NT2/D1 (cell line): ENCODE measurements at regions not wholly inside any gene's neighbourhood (a gene's known extent, or its start where the extent isn't known, plus 50 kb on each side); places are given as distances from the start of the nearest gene placed in this dataset.
"Not testable (repeated sequence)": the region's sequence is repeated elsewhere in the genome, so short reads cannot be mapped to it uniquely, and the experiment has no call there.

Source experiments
- DNase-seq: peaks from one replicate; pipeline ENCODE4 v3.0.0-alpha.2; 2011; ENCODE audit warnings: low read depth, low spot score
- H3K27me3 ChIP-seq: 2 replicates; pipeline ENCODE4 v1.6.0; 2011; ENCODE audit warnings: mild to moderate bottlenecking; ENCODE audit not compliant: insufficient read length, insufficient read depth
- H3K36me3 ChIP-seq: 2 replicates; pipeline ENCODE4 v1.6.1; 2011; ENCODE audit warnings: mild to moderate bottlenecking, low read length, mixed read lengths; ENCODE audit not compliant: insufficient read depth, insufficient read length
- H3K4me1 ChIP-seq: 2 replicates; pipeline ENCODE4 v1.5.1; 2011; ENCODE audit not compliant: insufficient read depth, insufficient read length
- H3K4me3 ChIP-seq: 2 replicates; pipeline ENCODE4 v1.5.1; 2011; ENCODE audit warnings: low read depth; ENCODE audit not compliant: insufficient read length
- H3K9ac ChIP-seq: 2 replicates; pipeline ENCODE4 v1.6.0; 2011; ENCODE audit warnings: low read depth; ENCODE audit not compliant: insufficient read length
- H3K9me3 ChIP-seq: 2 replicates; pipeline ENCODE4 v1.5.1; 2011; ENCODE audit warnings: mild to moderate bottlenecking, low read length; ENCODE audit not compliant: insufficient read depth
- SUZ12 ChIP-seq: IDR thresholded peaks from 2 replicates; pipeline ENCODE4 v1.6.1; 2011; ENCODE audit not compliant: insufficient read length, insufficient read depth; ENCODE audit errors: extremely low read depth
- YY1 ChIP-seq: IDR thresholded peaks from 2 replicates; pipeline ENCODE4 v1.6.1; 2011; ENCODE audit not compliant: insufficient read length, insufficient read depth
- ZNF274 ChIP-seq: IDR thresholded peaks from 2 replicates; pipeline ENCODE4 v1.6.1; 2011; ENCODE audit warnings: mild to moderate bottlenecking, low read depth, low read length

DNA sequence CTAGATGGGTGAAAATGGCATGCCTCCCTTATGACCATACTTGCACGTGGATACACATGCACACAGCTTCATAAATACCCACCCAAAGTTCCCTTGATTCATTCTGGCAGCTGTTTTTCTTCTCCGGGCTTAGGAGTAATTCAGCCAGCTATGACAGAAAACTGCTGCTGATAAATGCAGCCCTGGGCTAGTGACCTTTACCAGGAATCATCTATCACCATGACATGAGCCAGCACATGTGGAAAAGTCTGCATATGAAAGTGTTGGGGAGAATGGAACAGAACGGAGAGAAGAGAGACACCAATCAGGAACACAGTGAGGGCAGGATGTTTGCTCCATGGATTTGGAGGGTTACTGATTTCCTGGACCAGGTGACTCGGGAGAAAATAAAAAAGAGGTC, 706.3 kb downstream of the PDCD6IP start:
- H3K9ac ChIP-seq: no peak overlapping the region
- H3K36me3 ChIP-seq: no peaks in the 10 kb centered on the region
- H3K4me3 ChIP-seq: no peak overlapping the region
- H3K27me3 ChIP-seq: no peaks in the 10 kb centered on the region
- H3K4me1 ChIP-seq: no peaks in the 10 kb centered on the region
- TF ChIP-seq ZNF274: no peak
- TF ChIP-seq SUZ12: no peak
- TF ChIP-seq YY1: no peak
- DNase-seq: no peak
- no peaks in the 10 kb centered on the region for H3K9me3 ChIP-seq

DNA sequence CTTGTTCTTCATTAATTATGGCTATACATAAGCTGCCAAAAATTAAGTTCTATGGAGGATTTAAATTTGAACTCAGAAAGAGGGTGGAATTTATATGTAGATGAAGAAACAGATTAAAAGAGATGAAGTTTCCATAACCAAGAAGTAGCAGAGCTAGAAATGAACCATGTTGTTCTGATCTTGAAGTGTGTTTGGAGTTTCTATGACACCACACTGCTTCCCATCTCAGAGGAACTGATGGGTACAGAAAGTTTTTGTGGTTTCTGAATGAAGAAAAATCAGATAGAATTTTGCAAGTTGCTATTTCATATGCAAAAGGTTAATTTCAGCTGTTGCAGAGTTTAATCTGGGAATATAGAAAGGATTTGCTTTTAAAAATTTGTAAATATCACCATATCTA, 710.3 kb downstream of the PDCD6IP start:
- no peak for DNase-seq
- TF ChIP-seq YY1 (no peak), ZNF274 (no peak), SUZ12 (no peak)
- Histone ChIP-seq H3K4me3 (no peak overlapping the region), H3K9ac (no peak overlapping the region), H3K9me3 (no peaks in the 10 kb centered on the region), H3K4me1 (no peaks in the 10 kb centered on the region), H3K27me3 (no peaks in the 10 kb centered on the region), H3K36me3 (no peaks in the 10 kb centered on the region)

DNA sequence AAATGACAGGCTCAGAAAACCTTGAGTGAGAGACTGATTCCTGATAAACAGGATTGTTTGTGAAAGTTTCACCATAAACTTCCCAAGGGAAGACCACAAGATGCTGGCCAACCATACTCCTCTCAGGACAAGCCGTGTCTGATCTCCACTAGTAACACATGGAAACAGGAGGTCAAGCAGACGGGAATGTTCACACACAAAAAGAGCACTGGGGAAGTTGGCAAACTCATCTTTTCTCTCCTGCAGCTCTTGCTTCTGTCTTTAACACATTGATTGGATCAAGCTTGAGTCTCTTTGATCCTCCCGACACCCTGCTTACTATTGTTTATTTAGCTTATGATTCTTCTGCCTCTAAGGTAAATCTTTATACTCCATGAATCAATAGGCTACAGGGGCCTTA, 713.5 kb downstream of the PDCD6IP start:
- Histone ChIP-seq H3K27me3 (no peaks in the 10 kb centered on the region), H3K4me1 (no peaks in the 10 kb centered on the region), H3K9ac (no peak overlapping the region), H3K9me3 (no peaks in the 10 kb centered on the region), H3K36me3 (no peaks in the 10 kb centered on the region), H3K4me3 (no peak overlapping the region)
- TF ChIP-seq SUZ12 (no peak), YY1 (no peak), ZNF274 (no peak)
- no peak for DNase-seq

DNA sequence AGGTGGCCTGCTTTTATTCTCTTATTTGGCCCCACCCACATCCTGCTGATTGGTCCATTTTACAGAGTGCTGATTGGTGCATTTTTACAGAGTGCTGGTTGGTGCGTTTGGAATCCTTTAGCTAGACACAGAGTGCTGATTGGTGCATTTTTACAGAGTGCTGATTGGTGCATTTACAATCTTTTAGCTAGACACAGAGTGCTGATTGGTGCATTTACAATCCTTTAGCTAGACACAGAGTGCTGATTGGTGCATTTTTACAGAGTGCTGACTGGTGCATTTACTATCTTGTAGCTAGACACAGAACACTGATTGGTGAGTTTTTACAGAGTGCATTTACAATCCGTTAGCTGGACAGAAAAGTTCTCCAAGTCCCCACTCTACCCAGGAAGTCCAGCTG, 720.6 kb downstream of the PDCD6IP start:
- peaks cover 13% of the 10 kb centered on the region; the same call in 1 of the 2 replicates for H3K9me3 ChIP-seq
- H3K4me1 ChIP-seq, H3K27me3 ChIP-seq, DNase-seq, H3K4me3 ChIP-seq, H3K36me3 ChIP-seq, H3K9ac ChIP-seq: not testable (repeated sequence)

DNA sequence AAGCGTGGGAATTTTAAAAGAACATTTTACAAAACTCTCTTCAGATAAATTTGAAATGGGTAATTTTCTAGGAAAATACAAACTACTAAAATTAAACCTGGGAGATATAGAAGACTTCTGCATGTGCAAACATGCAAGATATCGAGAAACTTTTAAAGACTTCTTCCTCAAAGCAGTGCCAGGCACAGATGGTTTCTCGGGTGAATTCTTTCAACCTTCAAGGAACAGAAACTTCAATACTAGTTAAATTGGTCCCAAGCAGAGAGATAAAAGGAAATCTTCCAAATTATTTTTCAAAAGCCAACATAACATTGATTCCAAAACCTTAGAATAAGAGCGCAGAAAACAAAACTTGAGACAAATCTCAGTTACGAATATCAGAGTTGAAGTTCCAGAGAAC, 732.7 kb downstream of the PDCD6IP start:
- no peak for DNase-seq
- Histone ChIP-seq H3K4me1 (no peaks in the 10 kb centered on the region), H3K36me3 (no peaks in the 10 kb centered on the region), H3K9ac (no peak overlapping the region), H3K4me3 (no peak overlapping the region), H3K27me3 (no peaks in the 10 kb centered on the region), H3K9me3 (no peaks in the 10 kb centered on the region)
- TF ChIP-seq SUZ12: no peak

DNA sequence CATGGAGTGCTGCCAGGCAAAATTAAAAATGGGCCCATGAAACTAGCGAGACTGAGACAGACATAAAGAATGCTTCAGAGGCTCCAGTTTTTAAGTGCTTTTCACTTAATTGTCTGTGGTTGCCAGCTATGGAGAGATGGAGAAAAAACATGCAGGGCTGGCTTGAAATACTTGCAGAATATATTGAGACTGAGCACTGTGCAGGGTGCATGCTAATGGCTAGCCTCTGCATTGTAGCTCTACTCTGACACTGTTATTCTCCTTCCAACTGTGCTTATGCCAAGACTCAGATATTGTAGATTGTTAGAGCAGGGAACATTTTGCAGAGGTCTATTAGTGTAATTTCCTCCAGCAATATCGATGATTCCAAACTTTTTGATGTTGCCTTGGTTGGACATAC, 735.0 kb downstream of the PDCD6IP start:
- Histone ChIP-seq H3K9me3 (no peaks in the 10 kb centered on the region), H3K36me3 (no peaks in the 10 kb centered on the region), H3K9ac (no peak overlapping the region), H3K27me3 (no peaks in the 10 kb centered on the region), H3K4me3 (no peak overlapping the region), H3K4me1 (no peaks in the 10 kb centered on the region)
- TF ChIP-seq YY1: no peak
- TF ChIP-seq ZNF274: no peak
- no peak for TF ChIP-seq SUZ12
- DNase-seq: no peak

DNA sequence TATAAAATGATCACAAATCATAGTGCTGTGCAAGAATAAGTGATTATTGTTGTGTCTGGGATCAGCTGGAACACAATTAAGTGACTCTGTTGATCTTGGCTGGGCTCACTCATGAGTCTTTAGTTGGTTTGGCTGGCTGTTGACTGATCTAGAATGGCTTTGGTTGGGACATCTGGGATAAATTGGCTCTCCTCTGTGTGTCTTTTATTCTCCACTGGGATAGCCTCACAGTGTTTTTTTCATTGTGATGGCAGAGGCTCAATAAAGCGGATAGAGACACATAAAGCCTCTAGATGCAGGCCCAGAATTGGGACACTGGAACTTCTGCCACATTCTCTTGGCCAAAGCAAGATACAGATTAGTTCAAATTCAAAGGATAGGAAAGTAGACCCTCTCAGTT, 735.6 kb downstream of the PDCD6IP start:
- H3K4me3 ChIP-seq: no peak overlapping the region

DNA sequence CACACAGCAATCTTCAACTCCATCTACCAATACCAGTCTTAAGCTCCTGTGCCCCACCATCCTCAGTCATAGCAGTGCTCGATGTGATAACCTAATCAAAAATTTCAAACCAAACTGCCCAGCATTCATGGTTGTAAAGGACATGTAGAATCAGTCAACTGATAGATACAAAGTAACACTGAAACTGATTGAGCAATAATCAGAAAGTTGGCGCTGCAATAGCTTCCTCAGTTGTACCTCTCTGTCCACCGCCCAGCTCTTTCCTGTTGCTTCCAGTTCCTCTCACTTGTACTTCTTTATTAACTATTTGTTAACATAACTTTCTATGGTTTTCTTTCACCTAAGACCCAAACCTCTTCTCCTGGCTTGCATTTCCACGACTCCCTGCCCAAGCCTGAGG, 745.7 kb downstream of the PDCD6IP start:
- H3K36me3 ChIP-seq: no peaks in the 10 kb centered on the region
- DNase-seq: no peak
- TF ChIP-seq ZNF274 (no peak), YY1 (no peak)
- H3K27me3 ChIP-seq: no peaks in the 10 kb centered on the region
- no peaks in the 10 kb centered on the region for H3K9me3 ChIP-seq
- H3K9ac ChIP-seq: no peak overlapping the region
- H3K4me1 ChIP-seq: no peaks in the 10 kb centered on the region
- no peak overlapping the region for H3K4me3 ChIP-seq

More for the DNA sequence above, 735.6 kb downstream of the PDCD6IP start:
- Histone ChIP-seq H3K27me3 (no peaks in the 10 kb centered on the region), H3K9ac (no peak overlapping the region), H3K9me3 (no peaks in the 10 kb centered on the region), H3K36me3 (no peaks in the 10 kb centered on the region), H3K4me1 (no peaks in the 10 kb centered on the region)
- TF ChIP-seq YY1 (no peak), SUZ12 (no peak), ZNF274 (no peak)
- no peak for DNase-seq
